ENCODE measurements at regions not wholly inside any gene's neighbourhood (a gene's known extent, or its start where the extent isn't known, plus 50 kb on each side); places are given as distances from the start of the nearest gene placed in this dataset.

- peak; percentile 73 for ATAC-seq
Observed at GRCh38 chr2:222797871-222798270, 63.0 kb upstream of the ACSL3 start.

GRCh38 chr2:222798528-222798927, 62.3 kb upstream of the ACSL3 start:
- no peak for ATAC-seq

- ATAC-seq: peak; percentile 52
Observed at GRCh38 chr2:222799262-222799918, 61.4 kb upstream of the ACSL3 start.

GRCh38 chr2:222802514-222803196, 58.2 kb upstream of the ACSL3 start:
- no peak for ATAC-seq

GRCh38 chr2:222804351-222804750, 56.5 kb upstream of the ACSL3 start:
- ATAC-seq: no peak

GRCh38 chr2:222805591-222806304, 55.1 kb upstream of the ACSL3 start:
- ATAC-seq: peak; percentile 93

GRCh38 chr2:222806526-222807137, 54.2 kb upstream of the ACSL3 start:
- ATAC-seq: peak; percentile 63

GRCh38 chr2:222807431-222807830, 53.4 kb upstream of the ACSL3 start:
- ATAC-seq: no peak

GRCh38 chr2:222809582-222809981, 51.3 kb upstream of the ACSL3 start:
- ATAC-seq: no peak

- ATAC-seq: no peak
Observed at GRCh38 chr2:222810044-222810443, 50.8 kb upstream of the ACSL3 start.
